HEK293T (cell line): ENCODE measurements at regions not wholly inside any gene's neighbourhood (a gene's known extent, or its start where the extent isn't known, plus 50 kb on each side); places are given as distances from the start of the nearest gene placed in this dataset.

Source experiments
- BHLHE40 ChIP-seq: fragments of 450-650 bp; IDR thresholded peaks from 2 replicates; pipeline ENCODE4 v1.6.1; 2016; ENCODE audit warnings: mild to moderate bottlenecking, moderate library complexity, borderline replicate concordance
- CTBP1 ChIP-seq: fragments of 450-650 bp; IDR thresholded peaks from 2 replicates; pipeline ENCODE4 v1.6.1; 2016; ENCODE audit warnings: borderline replicate concordance
- ELF4 ChIP-seq: fragments of 450-650 bp; IDR thresholded peaks from 2 replicates; pipeline ENCODE4 v1.6.1; 2017; ENCODE audit warnings: antibody characterized with exemption
- FOXA1 ChIP-seq: fragments of 450-650 bp; IDR thresholded peaks from 2 replicates; pipeline ENCODE4 v1.6.1; 2016; ENCODE audit warnings: mild to moderate bottlenecking
- FOXK2 ChIP-seq: fragments of 450-650 bp; IDR thresholded peaks from 2 replicates; pipeline ENCODE4 v1.6.1; 2016; ENCODE audit warnings: mild to moderate bottlenecking
- FOXM1 ChIP-seq: fragments of 450-650 bp; IDR thresholded peaks from 2 replicates; pipeline ENCODE4 v1.6.1; 2017; ENCODE audit warnings: mild to moderate bottlenecking, borderline replicate concordance
- L3MBTL2 ChIP-seq: fragments of 450-650 bp; conservative IDR thresholded peaks from 2 replicates; pipeline ENCODE4 v1.6.1; 2016; ENCODE audit warnings: mild to moderate bottlenecking
- NFRKB ChIP-seq: fragments of 450-650 bp; IDR thresholded peaks from 2 replicates; pipeline ENCODE4 v1.6.1; 2016; ENCODE audit warnings: mild to moderate bottlenecking, moderate library complexity
- SP1 ChIP-seq: fragments of 450-650 bp; IDR thresholded peaks from 2 replicates; pipeline ENCODE4 v1.6.1; 2017
- SUZ12 ChIP-seq: fragments of 450-650 bp; IDR thresholded peaks from 2 replicates; pipeline ENCODE4 v1.6.1; 2016; ENCODE audit warnings: mild to moderate bottlenecking
- TARDBP ChIP-seq: fragments of 450-650 bp; IDR thresholded peaks from 2 replicates; pipeline ENCODE4 v1.6.1; 2016
- ZNF384 ChIP-seq: fragments of 450-650 bp; IDR thresholded peaks from 2 replicates; pipeline ENCODE4 v1.6.1; 2016
- TF ChIP-seq, protein P1 (sequence below): fragments of 450-650 bp; IDR thresholded peaks from 2 replicates; pipeline ENCODE4 v1.6.1; 2016

DNA sequence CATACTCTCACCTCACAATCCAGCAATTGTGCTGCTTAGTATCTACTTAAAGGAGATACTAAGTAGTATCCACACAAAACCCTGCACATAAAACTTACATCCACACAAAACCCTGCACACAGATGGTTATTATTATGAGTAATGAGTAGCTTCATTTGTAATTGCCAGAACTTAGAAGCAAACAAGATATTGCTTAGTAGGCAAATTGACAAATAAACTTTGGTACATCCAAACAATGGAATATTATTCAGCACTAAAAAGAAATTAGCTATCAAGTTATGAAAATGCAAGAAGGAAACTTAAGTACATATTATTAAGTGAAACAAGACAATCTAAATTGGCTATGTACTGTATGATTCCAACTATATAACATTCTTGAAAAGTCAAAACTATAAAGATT lies 80.6 kb downstream of the NPY2R start:
- TF ChIP-seq FOXA1 (no peak), FOXM1 (no peak), ELF4 (no peak), TARDBP (no peak), L3MBTL2 (no peak), SUZ12 (no peak), SP1 (no peak), CTBP1 (no peak), ZNF384 (no peak), FOXK2 (no peak), NFRKB (no peak), BHLHE40 (no peak)
- TF ChIP-seq, protein P1, sequence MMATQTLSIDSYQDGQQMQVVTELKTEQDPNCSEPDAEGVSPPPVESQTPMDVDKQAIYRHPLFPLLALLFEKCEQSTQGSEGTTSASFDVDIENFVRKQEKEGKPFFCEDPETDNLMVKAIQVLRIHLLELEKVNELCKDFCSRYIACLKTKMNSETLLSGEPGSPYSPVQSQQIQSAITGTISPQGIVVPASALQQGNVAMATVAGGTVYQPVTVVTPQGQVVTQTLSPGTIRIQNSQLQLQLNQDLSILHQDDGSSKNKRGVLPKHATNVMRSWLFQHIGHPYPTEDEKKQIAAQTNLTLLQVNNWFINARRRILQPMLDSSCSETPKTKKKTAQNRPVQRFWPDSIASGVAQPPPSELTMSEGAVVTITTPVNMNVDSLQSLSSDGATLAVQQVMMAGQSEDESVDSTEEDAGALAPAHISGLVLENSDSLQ: no peak
